Adrenal gland (tissue), 5 donors: ENCODE measurements at regions not wholly inside any gene's neighbourhood (a gene's known extent, or its start where the extent isn't known, plus 50 kb on each side); places are given as distances from the start of the nearest gene placed in this dataset.

Source experiments
- POLR2A ChIP-seq, 2 donors: fragments of 450-650 bp; IDR thresholded peaks; one replicate each; pipeline ENCODE4 v1.6.1; 2017; ENCODE audit warnings: antibody characterized with exemption in 2 of 2, mild to moderate bottlenecking in 2 of 2, moderate library complexity in 1 of 2
- TF ChIP-seq, protein P1 (sequence below), 6 experiments: fragments of 450-650 bp in 4 of 6; fragments of 200-600 bp in 2 of 6; sonication (generic) in 1 of 6; IDR thresholded peaks; 1 replicate in 5 of 6; 2 replicates in 1 of 6; pipeline versions ENCODE4 v1.5.1 to v1.8.0; 2016 to 2021; ENCODE audit warnings: antibody characterized with exemption in 6 of 6, mild to moderate bottlenecking in 2 of 6, moderate library complexity in 1 of 6
- donor health status: DM: no; HTN: no; CAD: no.

DNA sequence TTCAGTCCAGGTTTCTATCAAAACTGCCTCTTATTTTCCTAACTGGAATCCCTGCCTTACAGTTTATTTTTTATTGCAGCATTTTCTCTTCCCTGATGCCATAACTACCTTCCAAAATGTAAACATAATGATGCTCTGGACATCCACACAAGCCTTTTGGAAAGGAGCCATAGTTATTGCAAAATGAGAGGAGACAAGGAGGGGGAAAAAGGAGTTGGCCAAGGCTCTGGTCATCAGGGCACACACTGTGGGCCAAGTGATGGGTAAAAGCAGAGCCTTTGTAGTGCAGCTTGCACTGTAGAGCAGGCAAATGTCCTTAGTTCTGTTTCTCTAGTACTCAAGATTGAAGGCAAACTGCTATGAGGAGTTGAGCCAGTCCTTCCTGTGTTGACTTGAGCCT lies 289.3 kb upstream of the MTPN start:
- TF ChIP-seq, protein P1, sequence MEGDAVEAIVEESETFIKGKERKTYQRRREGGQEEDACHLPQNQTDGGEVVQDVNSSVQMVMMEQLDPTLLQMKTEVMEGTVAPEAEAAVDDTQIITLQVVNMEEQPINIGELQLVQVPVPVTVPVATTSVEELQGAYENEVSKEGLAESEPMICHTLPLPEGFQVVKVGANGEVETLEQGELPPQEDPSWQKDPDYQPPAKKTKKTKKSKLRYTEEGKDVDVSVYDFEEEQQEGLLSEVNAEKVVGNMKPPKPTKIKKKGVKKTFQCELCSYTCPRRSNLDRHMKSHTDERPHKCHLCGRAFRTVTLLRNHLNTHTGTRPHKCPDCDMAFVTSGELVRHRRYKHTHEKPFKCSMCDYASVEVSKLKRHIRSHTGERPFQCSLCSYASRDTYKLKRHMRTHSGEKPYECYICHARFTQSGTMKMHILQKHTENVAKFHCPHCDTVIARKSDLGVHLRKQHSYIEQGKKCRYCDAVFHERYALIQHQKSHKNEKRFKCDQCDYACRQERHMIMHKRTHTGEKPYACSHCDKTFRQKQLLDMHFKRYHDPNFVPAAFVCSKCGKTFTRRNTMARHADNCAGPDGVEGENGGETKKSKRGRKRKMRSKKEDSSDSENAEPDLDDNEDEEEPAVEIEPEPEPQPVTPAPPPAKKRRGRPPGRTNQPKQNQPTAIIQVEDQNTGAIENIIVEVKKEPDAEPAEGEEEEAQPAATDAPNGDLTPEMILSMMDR (IDR thresholded peaks at IDR 0.05) = no peak
- no peak for TF ChIP-seq POLR2A (IDR thresholded peaks at IDR 0.05)
